ENCODE measurements at regions not wholly inside any gene's neighbourhood (a gene's known extent, or its start where the extent isn't known, plus 50 kb on each side); places are given as distances from the start of the nearest gene placed in this dataset.

GRCh38 chr2:134770702-134771101, 51.9 kb upstream of the TMEM163 start:
- CTCF ChIA-PET: no interaction called here
- no peak for DNase-seq (ENCODE audit: low spot score)
- TF ChIP-seq CTCF (conservative IDR thresholded peaks at IDR 0.05; ENCODE audit: low read depth): no peak
- POLR2A ChIA-PET (ENCODE audit: low non-redundant PET): no interaction called here
- H3K27ac ChIP-seq: no peak overlapping the region

- ChIA-PET CTCF (no interaction called here), POLR2A (ENCODE audit: low non-redundant PET) (no interaction called here)
- no peak for DNase-seq (ENCODE audit: low spot score)
- no peak overlapping the region for H3K27ac ChIP-seq
- TF ChIP-seq CTCF (conservative IDR thresholded peaks at IDR 0.05; ENCODE audit: low read depth): no peak
Measured at GRCh38 chr2:134771313-134771801, 52.6 kb upstream of the TMEM163 start.

GRCh38 chr2:134772493-134773169, 53.8 kb upstream of the TMEM163 start:
- no peak overlapping the region for H3K27ac ChIP-seq
- no peak for TF ChIP-seq CTCF (conservative IDR thresholded peaks at IDR 0.05; ENCODE audit: low read depth)
- DNase-seq (ENCODE audit: low spot score): no peak
- ChIA-PET POLR2A (ENCODE audit: low non-redundant PET) (no interaction called here), CTCF (no interaction called here)

GRCh38 chr2:134773335-134773734, 54.5 kb upstream of the TMEM163 start:
- TF ChIP-seq CTCF (conservative IDR thresholded peaks at IDR 0.05; ENCODE audit: low read depth): no peak
- CTCF ChIA-PET: no interaction called here
- POLR2A ChIA-PET (ENCODE audit: low non-redundant PET): no interaction called here
- DNase-seq (ENCODE audit: low spot score): no peak
- no peak overlapping the region for H3K27ac ChIP-seq

- CTCF ChIA-PET: no interaction called here
- POLR2A ChIA-PET (ENCODE audit: low non-redundant PET): no interaction called here
- peak overlapping the region; percentile 62 for H3K27ac ChIP-seq
- no peak for TF ChIP-seq CTCF (conservative IDR thresholded peaks at IDR 0.05; ENCODE audit: low read depth)
- DNase-seq (ENCODE audit: low spot score): no peak
Measured at GRCh38 chr2:134773759-134774742, 55.3 kb upstream of the TMEM163 start.

GRCh38 chr2:134774786-134775641, 56.2 kb upstream of the TMEM163 start:
- TF ChIP-seq CTCF (conservative IDR thresholded peaks at IDR 0.05; ENCODE audit: low read depth): no peak
- peak; percentile 52 for DNase-seq (ENCODE audit: low spot score)
- ChIA-PET POLR2A (ENCODE audit: low non-redundant PET) (no interaction called here), CTCF (no interaction called here)
- peak overlapping the region; percentile 62 for H3K27ac ChIP-seq

Measured in RWPE1 (cell line).